MCF 10A (cell line): ENCODE measurements at regions not wholly inside any gene's neighbourhood (a gene's known extent, or its start where the extent isn't known, plus 50 kb on each side); places are given as distances from the start of the nearest gene placed in this dataset.

Source experiments
- BruUV-seq: library from RNA; stranded (reverse); fragments of 400-500 nt; replicated peaks from 2 replicates; lab custom pipeline; 2021; lab: Mats Ljungman, UMichigan
- CTCF ChIA-PET: fragments of 300-600 bp; sonication (Branson Sonifier 250); formaldehyde crosslinking; extraction: SDS; loops from one replicate; lab custom pipeline; 2021; ENCODE audit warnings: antibody characterized with exemption, inconsistent platforms; lab: Yijun Ruan, JAX
- POLR2A ChIA-PET: fragments of 300-600, 350-650 bp; sonication (Branson Sonifier 250); formaldehyde crosslinking; extraction: SDS; loops from one replicate; lab custom pipeline; 2020; ENCODE audit warnings: antibody characterized with exemption, inconsistent platforms; lab: Yijun Ruan, JAX
- DNase-seq: peaks from one replicate; pipeline ENCODE4 v3.0.0-alpha.2; 2018; ENCODE audit not compliant: unreplicated experiment
- H3K27ac Mint-ChIP-seq: one replicate; pipeline ENCODE4 v1.8.0; 2022; ENCODE audit warnings: mild to moderate bottlenecking, low read depth, mixed read lengths; ENCODE audit not compliant: unreplicated experiment
- H3K27me3 Mint-ChIP-seq: one replicate; pipeline ENCODE4 v1.8.0; 2022; ENCODE audit warnings: mixed read lengths; ENCODE audit not compliant: insufficient read depth, unreplicated experiment
- H3K36me3 Mint-ChIP-seq: one replicate; pipeline ENCODE4 v1.8.0; 2022; ENCODE audit warnings: mild to moderate bottlenecking, moderate library complexity, mixed read lengths; ENCODE audit not compliant: insufficient read depth, unreplicated experiment
- H3K4me1 Mint-ChIP-seq: one replicate; pipeline ENCODE4 v1.8.0; 2022; ENCODE audit warnings: mixed read lengths; ENCODE audit not compliant: insufficient read depth, unreplicated experiment
- H3K4me3 Mint-ChIP-seq: one replicate; pipeline ENCODE4 v1.8.0; 2022; ENCODE audit warnings: mild to moderate bottlenecking, moderate library complexity, mixed read lengths; ENCODE audit not compliant: unreplicated experiment
- H3K9me3 Mint-ChIP-seq: one replicate; pipeline ENCODE4 v1.8.0; 2022; ENCODE audit warnings: mixed read lengths; ENCODE audit not compliant: unreplicated experiment
- CTCF ChIP-seq: fragments of 200-600 bp; IDR thresholded peaks from one replicate; pipeline ENCODE4 v1.8.0; 2022; ENCODE audit warnings: antibody characterized with exemption, mild to moderate bottlenecking; ENCODE audit not compliant: unreplicated experiment
- intact Hi-C: fragments of 100-400 bp; cut with micrococcal nuclease; formaldehyde crosslinking; loops from 2 replicates; pipeline ENCODE4 v1.14.1; 2022

- no TSS peak for BruUV-seq
- POLR2A ChIA-PET: interaction anchor here (1.2 kb wide), 1 partner anchor 17 kb away, joined by 3 read pairs; no protein-coding TSS in a partner anchor
- no peak for TF ChIP-seq CTCF
- Mint-ChIP-seq H3K36me3 (no peaks in the 10 kb centered on the region), H3K27ac (no peak overlapping the region), H3K4me1 (no peaks in the 10 kb centered on the region), H3K27me3 (peaks cover 8% of the 10 kb centered on the region), H3K9me3 (no peaks in the 10 kb centered on the region), H3K4me3 (no peak overlapping the region)
- CTCF ChIA-PET: interaction anchor here (0.6 to 0.8 kb wide), 2 partner anchors 299 to 423 kb away, joined by 3 to 4 read pairs; no protein-coding TSS in a partner anchor
- intact Hi-C loops: no loop called here
- DNase-seq: no peak
Observed at GRCh38 chr20:58006346-58007316, 221.8 kb downstream of the ANKRD60 start.

DNA sequence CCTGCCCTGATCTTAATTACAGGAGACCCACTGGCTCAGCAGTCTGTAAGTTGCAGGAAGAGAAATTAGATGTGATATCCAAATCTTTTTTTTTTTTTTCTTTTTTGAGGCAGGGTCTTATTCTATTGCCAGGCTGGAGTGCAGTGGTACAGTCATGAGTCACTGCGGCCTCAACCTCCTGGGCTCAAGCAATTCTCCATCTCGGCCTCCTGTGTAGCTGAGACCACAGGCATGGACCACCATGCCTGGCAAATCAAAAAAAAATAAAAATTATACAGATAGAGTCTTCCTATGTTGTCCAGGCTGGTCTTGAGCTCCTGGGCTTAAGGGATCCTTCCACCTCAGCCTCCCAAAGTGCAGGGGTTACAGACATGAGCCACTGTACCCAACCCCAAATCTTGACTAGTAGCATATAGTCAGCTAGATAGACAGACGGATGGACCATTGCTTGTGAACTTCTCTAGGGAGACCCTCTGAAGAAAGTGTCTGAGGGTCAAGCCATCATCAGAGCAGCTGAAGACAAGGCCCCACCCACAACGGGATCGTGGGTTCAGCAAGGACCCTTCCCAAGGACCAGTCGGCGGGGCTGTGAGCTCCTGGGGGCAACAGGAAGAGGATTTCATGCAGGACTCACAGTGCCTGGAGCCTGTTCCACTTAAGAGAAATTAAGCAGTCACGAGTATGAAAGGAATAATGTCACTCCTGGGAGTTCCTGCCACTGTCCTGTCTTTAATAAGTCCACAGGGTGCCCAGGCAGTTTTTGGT is 222.7 kb downstream of the ANKRD60 start:
- ChIA-PET POLR2A (interaction anchor here (1.2 kb wide), 1 partner anchor 16 kb away, joined by 3 read pairs; no protein-coding TSS in a partner anchor), CTCF (interaction anchor here (0.6 to 0.8 kb wide), 3 partner anchors 13 to 422 kb away, joined by 3 to 4 read pairs (median 3); no protein-coding TSS in a partner anchor)
- no TSS peak for BruUV-seq
- Mint-ChIP-seq H3K4me3 (no peak overlapping the region), H3K4me1 (no peaks in the 10 kb centered on the region), H3K9me3 (no peaks in the 10 kb centered on the region), H3K27ac (no peak overlapping the region), H3K27me3 (peaks cover 8% of the 10 kb centered on the region), H3K36me3 (no peaks in the 10 kb centered on the region)
- intact Hi-C loops: no loop called here
- no peak for DNase-seq
- TF ChIP-seq CTCF: no peak

DNA sequence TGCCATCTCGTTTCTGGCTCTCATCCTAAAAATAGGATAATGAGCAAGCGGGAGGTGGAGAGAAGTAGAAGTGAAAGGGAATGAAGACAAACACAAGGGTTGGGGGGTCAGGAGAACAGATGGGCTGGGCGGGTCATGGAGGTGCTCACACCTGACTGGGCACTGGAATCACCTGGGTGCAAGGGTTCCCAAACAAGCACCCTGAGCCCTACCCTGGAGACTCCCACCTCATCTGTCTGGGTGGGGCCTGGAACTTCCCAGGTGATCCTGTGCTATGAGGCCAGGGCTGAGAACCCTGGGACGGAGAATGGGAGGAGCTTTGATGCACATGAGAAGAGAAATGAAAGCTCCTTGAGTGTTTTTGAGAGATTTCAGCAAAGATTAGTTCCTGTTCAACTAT is 223.6 kb downstream of the ANKRD60 start:
- TF ChIP-seq CTCF: no peak
- no peak overlapping the region for H3K4me3 Mint-ChIP-seq
- H3K27ac Mint-ChIP-seq: no peak overlapping the region
- intact Hi-C loops: no loop called here
- ChIA-PET CTCF (no interaction called here), POLR2A (no interaction called here)
- H3K36me3 Mint-ChIP-seq: no peaks in the 10 kb centered on the region
- H3K9me3 Mint-ChIP-seq: no peaks in the 10 kb centered on the region
- H3K4me1 Mint-ChIP-seq: no peaks in the 10 kb centered on the region
- BruUV-seq: no TSS peak
- DNase-seq: no peak
- peaks cover 8% of the 10 kb centered on the region for H3K27me3 Mint-ChIP-seq

DNA sequence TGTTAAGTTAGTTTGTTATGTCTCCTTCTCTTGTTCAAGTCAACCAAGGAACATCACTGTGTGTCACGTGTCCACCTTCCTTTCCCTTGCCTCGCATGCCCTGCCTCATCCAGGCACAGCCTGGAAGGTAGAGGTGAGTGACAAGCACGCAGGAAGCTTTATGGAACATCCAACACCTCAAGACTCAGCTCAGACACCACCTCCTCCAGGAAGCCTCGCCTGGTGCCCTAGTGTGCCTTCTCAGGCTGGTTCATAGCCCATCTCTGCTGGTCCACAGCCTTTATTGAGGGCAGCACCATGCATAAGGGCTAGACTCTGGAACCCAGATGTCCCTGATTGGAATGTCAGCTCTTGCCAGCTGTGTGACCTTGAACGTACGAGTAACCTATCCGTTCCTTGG is 224.3 kb downstream of the ANKRD60 start:
- no peaks in the 10 kb centered on the region for H3K9me3 Mint-ChIP-seq
- ChIA-PET CTCF (interaction anchor here (1.2 kb wide), 1 partner anchor 84 kb away, joined by 3 read pairs; no protein-coding TSS in a partner anchor), POLR2A (no interaction called here)
- no TSS peak for BruUV-seq
- no peak for DNase-seq
- H3K4me1 Mint-ChIP-seq: no peaks in the 10 kb centered on the region
- intact Hi-C loops: no loop called here
- no peak overlapping the region for H3K27ac Mint-ChIP-seq
- no peak overlapping the region for H3K4me3 Mint-ChIP-seq
- TF ChIP-seq CTCF: no peak
- peaks cover 1% of the 10 kb centered on the region for H3K27me3 Mint-ChIP-seq
- H3K36me3 Mint-ChIP-seq: no peaks in the 10 kb centered on the region
